ENCODE measurements at regions not wholly inside any gene's neighbourhood (a gene's known extent, or its start where the extent isn't known, plus 50 kb on each side); places are given as distances from the start of the nearest gene placed in this dataset.

DNA sequence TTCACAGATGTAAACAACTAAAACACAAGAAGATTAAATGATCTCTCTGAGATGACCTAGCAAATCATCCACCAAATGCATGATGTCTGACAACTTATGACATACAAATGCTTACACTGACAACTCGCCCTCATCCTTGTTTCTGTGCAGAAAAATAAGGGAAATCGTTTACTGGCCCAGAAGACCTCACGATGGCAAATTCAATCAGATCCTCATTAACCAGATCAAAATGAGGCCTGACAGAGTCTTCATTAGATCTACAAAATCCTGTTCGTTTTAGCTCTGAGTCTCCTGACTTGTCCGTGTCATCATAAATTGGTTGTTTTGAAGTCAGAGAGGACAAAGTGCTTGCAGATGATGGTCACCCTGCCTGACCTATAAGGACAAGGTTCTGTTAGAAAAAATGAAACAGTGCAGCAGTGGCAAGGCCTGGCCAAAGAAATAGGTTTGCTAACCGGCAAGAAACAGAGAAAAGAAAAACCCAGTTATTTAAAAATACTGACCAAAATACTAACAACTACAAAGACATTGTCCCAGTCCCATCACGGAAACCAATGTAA, 109.5 kb downstream of the BTG1 start:
- FAIRE-seq (no peak), DNase-seq (ENCODE audit: low read depth) (no peak)
- Histone ChIP-seq H3K27me3 (ENCODE audit: control insufficient read depth, insufficient read depth, low read length) (no peaks in the 10 kb centered on the region), H3K4me3 (ENCODE audit: low read depth, low read length) (no peak overlapping the region), H3K36me3 (ENCODE audit: control insufficient read depth, insufficient read depth, low read length) (no peaks in the 10 kb centered on the region)
- no peak for TF ChIP-seq CTCF (IDR thresholded peaks at IDR 0.05; ENCODE audit: insufficient read depth, low read length, severe bottlenecking)

DNA sequence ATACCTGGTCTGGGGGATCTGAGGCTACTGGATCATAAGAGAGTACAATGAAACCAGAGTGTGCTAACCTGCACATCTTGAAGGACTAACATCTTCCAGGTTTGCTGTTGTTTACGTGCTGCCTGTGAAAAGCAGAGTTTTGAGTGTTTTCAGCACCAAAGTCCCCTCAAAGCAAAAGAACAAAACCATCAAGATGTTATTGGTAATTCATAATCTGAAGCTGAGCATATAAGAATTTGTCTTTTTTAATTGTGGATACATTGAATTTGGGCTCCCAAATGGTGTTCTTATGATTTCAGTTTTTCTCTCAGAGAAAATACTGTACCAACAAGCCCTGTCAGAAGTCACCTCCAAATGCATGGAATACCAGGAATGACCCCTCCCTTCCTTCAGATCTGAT, 110.2 kb downstream of the BTG1 start:
- DNase-seq (ENCODE audit: low read depth): no peak
- TF ChIP-seq CTCF (IDR thresholded peaks at IDR 0.05; ENCODE audit: insufficient read depth, low read length, severe bottlenecking): no peak
- Histone ChIP-seq H3K27me3 (ENCODE audit: control insufficient read depth, insufficient read depth, low read length) (no peaks in the 10 kb centered on the region), H3K36me3 (ENCODE audit: control insufficient read depth, insufficient read depth, low read length) (no peaks in the 10 kb centered on the region), H3K4me3 (ENCODE audit: low read depth, low read length) (no peak overlapping the region)
- FAIRE-seq: no peak

- Histone ChIP-seq H3K27me3 (ENCODE audit: control insufficient read depth, insufficient read depth, low read length) (no peaks in the 10 kb centered on the region), H3K36me3 (ENCODE audit: control insufficient read depth, insufficient read depth, low read length) (no peaks in the 10 kb centered on the region), H3K4me3 (ENCODE audit: low read depth, low read length) (no peak overlapping the region)
- peak; percentile 98 for FAIRE-seq
- peak; percentile 97 for DNase-seq (ENCODE audit: low read depth)
- TF ChIP-seq CTCF (IDR thresholded peaks at IDR 0.05; ENCODE audit: insufficient read depth, low read length, severe bottlenecking): no peak
These were observed 110.7 kb downstream of the BTG1 start for GRCh38 chr12:92034858-92035401.

DNA sequence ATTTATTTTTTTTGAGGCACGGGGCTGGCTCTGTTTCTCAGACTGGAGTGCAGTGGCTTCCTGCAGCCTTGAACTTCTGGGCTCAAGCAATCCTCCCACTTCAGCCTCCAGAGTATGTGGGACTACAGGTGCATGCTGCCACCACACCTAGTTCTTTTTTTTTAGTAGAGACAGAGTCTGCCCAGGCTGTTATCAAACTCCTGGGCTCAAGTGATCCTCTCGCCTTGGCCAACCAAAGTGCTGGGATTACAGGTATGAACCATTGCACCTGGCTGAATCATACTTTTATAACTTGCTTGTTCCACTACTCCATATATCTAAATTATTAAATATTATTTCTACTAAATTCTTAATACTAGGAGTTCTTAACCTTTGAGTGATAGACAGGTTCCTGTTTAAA, 111.6 kb downstream of the BTG1 start:
- H3K36me3 ChIP-seq (ENCODE audit: control insufficient read depth, insufficient read depth, low read length): no peaks in the 10 kb centered on the region
- H3K4me3 ChIP-seq (ENCODE audit: low read depth, low read length): no peak overlapping the region
- FAIRE-seq (no peak), DNase-seq (ENCODE audit: low read depth) (peak; percentile 46)
- no peaks in the 10 kb centered on the region for H3K27me3 ChIP-seq (ENCODE audit: control insufficient read depth, insufficient read depth, low read length)
- no peak for TF ChIP-seq CTCF (IDR thresholded peaks at IDR 0.05; ENCODE audit: insufficient read depth, low read length, severe bottlenecking)

DNA sequence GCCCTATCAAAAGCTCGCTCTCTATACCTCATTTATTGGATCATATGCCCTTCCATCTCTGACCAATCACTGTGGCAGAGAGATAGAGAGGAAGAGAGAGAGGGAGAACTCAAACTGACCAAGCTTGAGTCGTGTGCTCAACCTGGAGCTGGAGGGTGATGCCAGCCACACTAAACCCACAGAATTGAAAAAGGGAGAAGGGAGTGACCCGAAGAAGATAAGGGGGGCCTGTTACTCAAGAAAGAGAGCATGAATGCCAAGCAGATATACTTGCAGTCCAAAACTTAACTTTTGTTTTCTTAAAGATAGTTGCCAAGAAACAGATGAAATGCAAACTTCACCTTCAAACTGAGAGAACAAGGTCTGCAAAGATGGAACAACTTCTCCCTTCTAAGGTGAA, 112.7 kb downstream of the BTG1 start:
- TF ChIP-seq CTCF (IDR thresholded peaks at IDR 0.05; ENCODE audit: insufficient read depth, low read length, severe bottlenecking): no peak
- DNase-seq (ENCODE audit: low read depth): no peak
- H3K27me3 ChIP-seq (ENCODE audit: control insufficient read depth, insufficient read depth, low read length): no peaks in the 10 kb centered on the region
- H3K4me3 ChIP-seq (ENCODE audit: low read depth, low read length): no peak overlapping the region
- H3K36me3 ChIP-seq (ENCODE audit: control insufficient read depth, insufficient read depth, low read length): no peaks in the 10 kb centered on the region
- FAIRE-seq: no peak

DNA sequence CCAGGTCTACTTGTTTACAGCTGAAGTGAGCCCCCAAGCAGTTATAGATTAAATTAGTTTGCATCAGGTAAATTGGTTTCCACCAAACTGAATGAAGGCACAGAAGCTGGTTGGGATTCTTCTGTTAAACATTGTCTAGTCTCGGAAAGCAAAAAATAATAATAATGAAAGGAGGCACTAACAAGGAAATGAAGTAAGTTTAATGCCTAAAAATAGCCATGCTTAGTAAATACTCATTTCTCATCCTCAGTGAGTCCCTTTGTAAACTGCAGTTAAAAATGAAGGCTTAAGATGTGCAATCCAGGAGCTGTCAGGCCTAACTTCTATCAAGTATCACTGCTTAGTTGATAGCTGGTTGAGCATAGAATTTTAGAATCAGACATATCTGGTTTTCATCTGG, 113.5 kb downstream of the BTG1 start:
- Histone ChIP-seq H3K27me3 (ENCODE audit: control insufficient read depth, insufficient read depth, low read length) (no peaks in the 10 kb centered on the region), H3K36me3 (ENCODE audit: control insufficient read depth, insufficient read depth, low read length) (no peaks in the 10 kb centered on the region), H3K4me3 (ENCODE audit: low read depth, low read length) (no peak overlapping the region)
- TF ChIP-seq CTCF (IDR thresholded peaks at IDR 0.05; ENCODE audit: insufficient read depth, low read length, severe bottlenecking): no peak
- no peak for DNase-seq (ENCODE audit: low read depth)
- no peak for FAIRE-seq

All from bronchial epithelial cell (primary cell).